Sciatic nerve (tissue), 2 donors: ENCODE measurements at regions not wholly inside any gene's neighbourhood (a gene's known extent, or its start where the extent isn't known, plus 50 kb on each side); places are given as distances from the start of the nearest gene placed in this dataset.

Experiments
- ATAC-seq: fragments of 200-7000 bp; cut with Tn5 transposase; one replicate; pipeline ENCODE4 v1.9.1; 2020; ENCODE audit warnings: mild to moderate bottlenecking, moderate library complexity
- DNase-seq: peaks from one replicate; pipeline ENCODE4 v3.0.0-alpha.2; 2020; ENCODE audit warnings: low spot score
- intact Hi-C: fragments of 100-400 bp; cut with DNase I; formaldehyde crosslinking; loops from one replicate; pipeline ENCODE4 v1.14.2; 2022
- donor health status: DM: no; HTN: no; CAD: no.
- donor health status: DM: no; HTN: no; CAD: no.

GRCh38 chr10:24793648-24794379 is 70.1 kb upstream of the ARHGAP21 start:
- DNase-seq (no peak), ATAC-seq (no peak)
- intact Hi-C loops: no loop called here

DNA sequence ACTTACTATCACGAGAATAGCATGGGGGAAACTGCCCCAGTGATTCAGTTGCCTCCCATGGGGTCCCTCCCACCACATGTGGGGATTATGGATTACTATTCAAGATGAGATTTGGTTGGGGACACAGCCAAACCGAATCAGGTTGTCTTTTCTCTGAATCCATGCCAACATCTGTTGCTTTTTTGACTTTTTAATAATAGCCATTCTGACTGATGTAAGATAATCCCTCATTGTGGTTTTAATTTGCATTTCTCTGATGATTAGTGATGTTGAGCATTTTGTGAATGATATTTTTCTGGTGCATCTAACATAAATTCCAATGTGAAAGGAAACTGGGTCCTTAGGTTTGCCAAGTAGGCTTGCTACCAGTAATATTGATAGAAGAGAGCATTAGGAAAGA is 69.0 kb upstream of the ARHGAP21 start:
- DNase-seq (no peak), ATAC-seq (no peak)
- intact Hi-C loops: no loop called here

- intact Hi-C loops: no loop called here
- ATAC-seq (no peak), DNase-seq (no peak)
Measured at GRCh38 chr10:24791084-24791726, 67.5 kb upstream of the ARHGAP21 start.

DNA sequence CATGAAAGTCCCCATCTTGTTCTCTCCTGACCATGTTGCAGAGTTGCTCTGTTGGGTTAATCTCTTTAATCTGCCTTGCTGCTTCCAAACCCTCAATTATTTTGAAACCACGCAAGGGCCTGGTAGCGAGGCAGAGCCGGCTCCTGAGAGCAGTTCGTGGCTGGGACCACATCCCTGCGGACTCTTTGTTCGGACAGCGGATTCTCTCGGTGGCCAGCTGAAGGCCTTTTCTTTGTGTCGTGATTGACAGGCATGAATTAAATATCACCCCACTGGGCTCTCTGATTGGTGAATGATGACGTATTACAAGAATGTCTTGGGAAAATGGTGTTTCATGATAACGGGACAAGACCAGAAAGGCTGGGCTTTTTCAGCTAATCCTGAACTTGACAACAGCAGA is 66.9 kb upstream of the ARHGAP21 start:
- DNase-seq (no peak), ATAC-seq (no peak)
- intact Hi-C loops: no loop called here

- ATAC-seq (no peak), DNase-seq (no peak)
- intact Hi-C loops: no loop called here
Measured at GRCh38 chr10:24790073-24790472, 66.4 kb upstream of the ARHGAP21 start.

DNA sequence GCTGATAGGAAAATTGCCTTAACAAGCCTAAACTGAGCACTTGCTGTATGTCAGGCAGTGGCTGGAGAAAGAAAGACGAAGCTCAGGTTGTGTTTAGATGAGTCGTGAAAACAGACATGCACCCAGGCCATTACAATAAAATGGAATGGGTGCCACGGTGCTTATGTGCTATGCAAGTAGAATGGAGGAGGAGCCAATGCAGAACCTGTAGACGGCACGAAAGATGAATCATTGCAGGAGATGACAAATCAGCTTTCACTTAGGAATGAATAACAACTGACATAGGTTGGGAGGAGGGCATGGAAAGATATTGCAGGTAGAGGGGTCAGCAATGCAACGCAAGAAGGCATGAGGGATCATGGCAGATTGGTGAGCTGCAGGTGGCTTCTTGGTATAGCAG is 61.2 kb upstream of the ARHGAP21 start:
- intact Hi-C loops: no loop called here
- ATAC-seq: no peak
- DNase-seq: no peak

DNA sequence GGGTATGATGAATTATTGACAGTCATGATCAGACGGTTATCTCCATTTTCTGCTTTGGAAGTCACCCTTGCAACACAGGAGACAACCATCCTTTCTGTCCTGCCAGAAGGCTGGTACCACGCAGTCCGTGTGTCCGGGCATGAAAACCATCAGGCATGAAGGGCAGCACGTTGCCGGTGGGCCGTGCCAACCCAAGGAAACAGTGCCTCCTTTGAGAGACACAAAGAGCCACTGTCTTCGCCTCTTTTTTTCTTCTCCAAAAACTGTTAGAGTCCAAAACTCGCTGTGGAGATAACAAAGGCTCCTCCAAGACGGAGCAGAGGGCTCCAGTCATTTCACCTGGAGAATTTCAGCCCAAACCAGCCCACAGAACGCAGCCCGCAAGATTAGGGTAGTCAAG is 60.4 kb upstream of the ARHGAP21 start:
- DNase-seq: no peak
- ATAC-seq: peak; percentile 68
- intact Hi-C loops: no loop called here

DNA sequence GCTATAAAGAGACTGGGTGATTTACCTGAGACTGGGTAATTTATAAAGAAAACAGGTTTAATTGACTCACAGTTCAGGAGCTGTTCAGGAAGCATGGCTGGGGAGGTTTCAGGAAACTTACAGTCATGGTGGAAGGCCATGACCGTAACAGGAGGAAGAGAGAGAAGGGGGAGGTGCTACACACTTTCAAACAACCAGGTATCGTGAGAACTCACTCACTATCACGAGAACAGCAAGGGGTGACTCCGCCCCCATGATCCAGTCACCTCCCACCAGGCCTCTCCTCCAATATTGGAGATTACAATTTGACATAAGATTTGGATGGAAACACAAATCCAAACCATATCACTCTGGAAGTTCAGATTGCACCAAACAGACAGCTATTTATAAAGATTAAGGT is 59.8 kb upstream of the ARHGAP21 start:
- intact Hi-C loops: no loop called here
- ATAC-seq (no peak), DNase-seq (no peak)

GRCh38 chr10:24779737-24780136 is 56.0 kb upstream of the ARHGAP21 start:
- intact Hi-C loops: no loop called here
- no peak for ATAC-seq

DNA sequence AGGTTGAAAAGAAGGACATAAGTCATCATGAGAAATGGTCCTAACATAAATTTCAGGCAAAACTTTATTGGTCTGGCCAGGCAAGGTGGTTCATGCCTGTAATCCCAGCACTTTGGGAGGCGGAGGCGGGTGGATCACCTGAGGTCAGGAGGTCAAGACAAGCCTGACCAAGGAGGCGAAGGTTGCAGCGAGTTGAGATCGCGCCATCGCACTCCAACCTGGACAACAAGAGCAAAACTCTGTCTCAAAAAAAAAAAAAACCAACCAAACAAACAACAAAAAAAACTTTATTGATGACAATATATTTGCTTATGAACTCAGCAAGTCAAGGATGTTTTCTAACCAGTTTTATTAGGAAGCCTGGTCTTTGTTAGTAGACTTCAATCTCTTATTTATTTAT is 54.6 kb upstream of the ARHGAP21 start:
- intact Hi-C loops: no loop called here
- no peak for DNase-seq
- ATAC-seq: no peak

More at GRCh38 chr10:24779737-24780136, 56.0 kb upstream of the ARHGAP21 start:
- no peak for DNase-seq

DNA sequence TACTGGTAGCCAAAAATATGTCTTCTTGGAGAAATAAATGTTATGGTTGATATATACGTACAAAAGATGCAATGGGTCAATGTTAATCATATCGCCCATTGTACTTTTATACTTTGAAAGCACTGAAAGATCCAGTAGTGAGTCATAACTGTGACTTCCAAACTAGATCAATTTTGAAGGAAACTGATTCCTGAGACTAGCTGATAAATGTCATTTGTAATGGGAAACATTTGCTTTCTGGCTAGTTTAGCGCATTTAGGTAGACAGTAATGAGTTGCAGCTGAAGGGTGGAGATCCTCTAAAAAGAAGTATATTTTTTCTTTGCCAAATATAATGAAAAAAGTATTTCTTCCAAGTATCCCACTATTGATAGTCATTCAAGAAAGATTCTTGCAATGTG is 53.5 kb upstream of the ARHGAP21 start:
- ATAC-seq: no peak
- DNase-seq: no peak
- intact Hi-C loops: no loop called here

- DNase-seq (no peak), ATAC-seq (no peak)
- intact Hi-C loops: no loop called here
Measured at GRCh38 chr10:24773939-24774589, 50.4 kb upstream of the ARHGAP21 start.
